ENCODE measurements at regions not wholly inside any gene's neighbourhood (a gene's known extent, or its start where the extent isn't known, plus 50 kb on each side); places are given as distances from the start of the nearest gene placed in this dataset.
"Not testable (repeated sequence)": the region's sequence is repeated elsewhere in the genome, so short reads cannot be mapped to it uniquely, and the experiment has no call there.

- no peak for DNase-seq
Measured at GRCh38 chr4:177494791-177495190, 52.6 kb upstream of the AGA start.

GRCh38 chr4:177495626-177496025, 53.4 kb upstream of the AGA start:
- not testable (repeated sequence) for DNase-seq

GRCh38 chr4:177499537-177499936, 57.3 kb upstream of the AGA start:
- no peak for DNase-seq

GRCh38 chr4:177505171-177505615, 63.0 kb upstream of the AGA start:
- DNase-seq: no peak

- DNase-seq: no peak
Measured at GRCh38 chr4:177508662-177509061, 66.4 kb upstream of the AGA start.

GRCh38 chr4:177509226-177509745, 67.0 kb upstream of the AGA start:
- no peak for DNase-seq

- DNase-seq: no peak
Measured at GRCh38 chr4:177511611-177512010, 69.4 kb upstream of the AGA start.

- no peak for DNase-seq
Measured at GRCh38 chr4:177512646-177513045, 70.4 kb upstream of the AGA start.

- no peak for DNase-seq
Measured at GRCh38 chr4:177517862-177518261, 75.6 kb upstream of the AGA start.

GRCh38 chr4:177519481-177520260, 77.4 kb upstream of the AGA start:
- DNase-seq: no peak

- no peak for DNase-seq
Measured at GRCh38 chr4:177528620-177529019, 86.4 kb upstream of the AGA start.

GRCh38 chr4:177530561-177530960, 88.3 kb upstream of the AGA start:
- no peak for DNase-seq

GRCh38 chr4:177532358-177532757, 90.1 kb upstream of the AGA start:
- no peak for DNase-seq

GRCh38 chr4:177534841-177535240, 92.6 kb upstream of the AGA start:
- not testable (repeated sequence) for DNase-seq

- DNase-seq: no peak
Measured at GRCh38 chr4:177546745-177547144, 104.5 kb upstream of the AGA start.

GRCh38 chr4:177547985-177548384, 105.7 kb upstream of the AGA start:
- DNase-seq: no peak

- DNase-seq: no peak
Measured at GRCh38 chr4:177555007-177555574, 112.9 kb upstream of the AGA start.

GRCh38 chr4:177557416-177557815, 115.2 kb upstream of the AGA start:
- no peak for DNase-seq

- no peak for DNase-seq
Measured at GRCh38 chr4:177558995-177559394, 116.8 kb upstream of the AGA start.

GRCh38 chr4:177562163-177562562, 119.9 kb upstream of the AGA start:
- DNase-seq: no peak

- no peak for DNase-seq
Measured at GRCh38 chr4:177562859-177563258, 120.6 kb upstream of the AGA start.

- DNase-seq: no peak
Measured at GRCh38 chr4:177566691-177567090, 124.5 kb upstream of the AGA start.

- DNase-seq: no peak
Measured at GRCh38 chr4:177568931-177569330, 126.7 kb upstream of the AGA start.

- no peak for DNase-seq
Measured at GRCh38 chr4:177569434-177569833, 127.2 kb upstream of the AGA start.

- no peak for DNase-seq
Measured at GRCh38 chr4:177573507-177573906, 131.3 kb upstream of the AGA start.

All from DMS79 (cell line).